GM21723 (cell line): ENCODE measurements at regions not wholly inside any gene's neighbourhood (a gene's known extent, or its start where the extent isn't known, plus 50 kb on each side); places are given as distances from the start of the nearest gene placed in this dataset.
A peak's percentile ranks its signal among the peaks of the same experiment; 100 is the strongest.

Experiments used
- ATAC-seq: cut with Tn5 transposase; IDR thresholded peaks from one replicate; pipeline ENCODE4 v1.9.1; 2021; ENCODE audit warnings: mild to moderate bottlenecking, moderate library complexity; ENCODE audit not compliant: unreplicated experiment

DNA sequence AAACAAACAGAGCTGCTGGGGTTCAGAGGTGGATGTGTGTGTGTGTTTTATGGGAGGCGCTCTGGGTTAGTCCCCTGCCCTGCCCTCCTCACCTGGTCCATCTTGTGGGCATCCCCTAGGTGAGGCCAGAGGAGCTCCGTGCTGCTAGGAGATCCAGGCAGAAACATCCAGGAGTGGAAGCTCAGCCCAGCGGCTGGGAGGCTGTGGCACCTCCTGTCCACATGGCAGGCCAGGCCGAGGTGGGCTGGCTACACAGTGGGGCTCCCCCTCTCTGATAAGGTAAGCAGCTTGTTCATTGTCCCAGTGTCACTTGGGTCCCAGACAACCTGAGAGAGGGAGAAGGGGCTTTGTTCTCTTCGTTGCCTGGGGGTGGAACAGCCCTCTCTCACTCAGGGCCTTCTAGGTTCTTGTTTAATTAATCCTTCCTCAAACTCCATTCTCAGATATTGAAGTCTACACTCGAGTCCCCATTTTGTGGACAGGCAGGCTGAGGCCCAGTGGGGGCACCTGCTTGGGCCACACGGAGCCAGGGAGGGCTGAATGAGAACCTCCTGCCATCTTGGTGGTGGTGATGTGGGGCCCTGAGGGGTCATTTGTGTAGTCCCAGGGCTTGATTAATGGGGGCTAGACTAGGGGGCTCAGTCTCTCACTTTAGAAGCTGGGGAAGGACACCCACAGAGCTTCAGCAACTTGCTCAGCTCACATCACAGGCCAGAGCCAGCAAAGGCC lies 216.8 kb upstream of the GPR26 start:
- no peak for ATAC-seq

DNA sequence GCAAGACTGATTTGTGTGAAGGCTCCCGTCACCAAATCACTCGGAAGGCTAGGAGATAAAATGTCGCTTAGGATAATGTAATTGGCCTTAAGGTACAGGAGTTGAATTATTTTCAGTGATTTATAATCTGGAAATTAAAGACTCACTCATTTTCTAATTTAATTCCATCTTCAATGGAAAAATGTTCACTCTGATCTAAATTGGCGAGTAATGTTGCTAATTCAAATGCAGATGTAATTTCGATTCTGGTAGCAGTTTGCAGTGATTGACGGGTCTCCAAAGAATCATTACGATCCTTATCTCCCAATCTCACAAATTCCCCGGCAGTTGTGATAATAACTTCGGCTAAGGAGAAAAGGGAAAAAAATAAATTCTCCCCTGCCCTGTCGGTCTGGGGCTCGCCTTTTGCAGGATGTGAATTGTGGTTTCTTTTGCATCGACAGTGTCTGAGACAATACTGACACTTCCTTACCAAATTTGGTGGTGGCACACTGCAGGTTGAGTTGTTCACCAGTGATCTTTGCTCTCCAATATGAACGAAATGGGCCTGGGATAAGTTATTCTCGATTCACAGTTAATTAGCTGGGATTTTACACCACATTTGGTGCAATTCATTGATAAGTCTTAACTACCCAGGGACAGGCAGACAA lies 215.1 kb upstream of the GPR26 start:
- ATAC-seq: no peak

DNA sequence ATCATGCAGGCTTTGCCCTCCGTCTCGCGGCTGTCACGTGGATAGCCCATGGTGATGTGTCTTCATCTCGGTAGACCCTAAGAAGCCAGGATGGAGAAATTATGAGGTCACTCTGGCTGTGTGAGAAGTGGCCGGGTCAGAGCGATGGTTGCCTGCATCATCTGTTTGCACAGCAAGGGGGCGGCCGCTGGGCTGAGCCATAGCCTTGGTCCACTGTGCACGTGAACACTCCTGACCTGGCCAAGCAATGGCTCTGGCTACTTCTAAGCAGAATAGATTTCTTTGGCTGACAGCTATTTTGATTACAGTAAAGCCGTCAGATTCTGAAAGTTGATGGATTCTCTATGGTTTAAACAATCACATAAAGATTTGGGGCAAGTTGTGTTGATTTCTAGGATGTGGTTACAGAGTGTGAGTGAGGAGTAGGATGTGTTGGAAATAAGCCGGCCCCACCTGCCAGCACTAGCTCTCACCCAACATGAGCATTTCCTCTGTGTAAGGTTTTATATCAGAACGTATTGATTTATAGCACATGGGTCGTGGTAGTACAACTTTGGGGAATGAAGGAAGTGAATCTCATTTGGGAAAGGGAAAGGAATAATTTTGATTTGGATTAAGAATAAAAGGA lies 214.4 kb upstream of the GPR26 start:
- no peak for ATAC-seq

DNA sequence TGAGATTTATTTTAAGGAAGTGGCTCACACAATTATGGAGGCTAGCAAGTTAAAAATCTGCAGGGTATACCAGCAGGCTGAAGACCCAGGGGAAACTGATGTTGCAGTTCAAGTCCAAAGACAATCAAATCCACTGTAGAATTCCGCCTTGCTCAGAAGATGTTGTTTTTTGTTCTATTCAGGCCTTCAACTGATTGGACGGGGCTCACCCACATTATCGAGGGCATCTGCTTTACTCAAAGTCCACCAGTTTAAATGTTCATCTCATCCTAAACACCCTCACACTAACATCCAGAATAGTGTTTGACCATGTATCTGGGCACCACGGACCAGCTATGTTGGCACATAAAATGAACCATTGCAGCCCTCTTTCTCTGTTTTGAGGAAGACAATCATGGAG lies 211.2 kb upstream of the GPR26 start:
- ATAC-seq: no peak

- no peak for ATAC-seq
These were observed 210.3 kb upstream of the GPR26 start for GRCh38 chr10:123455861-123456260.

DNA sequence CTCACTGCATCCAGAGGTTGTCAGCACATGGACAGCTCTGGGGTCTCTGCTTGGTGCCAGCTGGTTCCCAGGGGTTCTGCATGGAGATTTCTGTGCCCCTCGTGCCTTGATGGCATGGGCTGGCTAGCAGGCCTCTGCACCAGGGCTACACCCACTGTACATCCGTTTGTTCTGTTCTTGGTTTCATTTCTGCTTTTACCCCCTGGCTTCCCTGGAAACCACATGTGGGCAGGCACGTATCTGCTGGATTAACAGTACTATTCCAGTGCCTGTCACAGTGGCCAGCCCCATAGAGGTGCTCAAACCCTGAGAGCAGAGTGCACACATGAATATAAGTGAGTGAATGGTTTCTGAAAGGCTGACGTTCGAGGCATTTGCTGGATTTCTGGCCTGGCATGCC lies 207.2 kb upstream of the GPR26 start:
- ATAC-seq: peak; percentile 81

GRCh38 chr10:123459371-123460091 lies 206.6 kb upstream of the GPR26 start:
- ATAC-seq: no peak

DNA sequence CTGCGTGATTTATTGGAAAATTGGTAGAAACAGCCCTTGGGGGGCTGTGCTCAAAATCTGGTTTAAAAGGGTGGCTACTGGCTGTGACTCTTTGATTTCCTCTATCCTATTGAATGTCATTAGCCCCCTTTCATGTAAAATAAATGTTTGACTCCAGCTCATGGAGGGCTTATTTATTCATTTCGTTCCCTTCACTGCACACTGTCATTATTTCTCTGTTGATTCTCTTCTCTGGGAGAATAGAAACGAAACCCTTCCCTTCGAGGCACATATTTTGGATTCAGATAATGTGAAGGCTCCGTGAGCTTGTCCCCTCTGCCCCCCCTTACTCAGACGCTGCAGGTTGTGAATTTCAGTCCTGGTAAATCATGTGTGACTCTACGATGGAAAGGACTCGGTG lies 203.9 kb upstream of the GPR26 start:
- ATAC-seq: no peak

DNA sequence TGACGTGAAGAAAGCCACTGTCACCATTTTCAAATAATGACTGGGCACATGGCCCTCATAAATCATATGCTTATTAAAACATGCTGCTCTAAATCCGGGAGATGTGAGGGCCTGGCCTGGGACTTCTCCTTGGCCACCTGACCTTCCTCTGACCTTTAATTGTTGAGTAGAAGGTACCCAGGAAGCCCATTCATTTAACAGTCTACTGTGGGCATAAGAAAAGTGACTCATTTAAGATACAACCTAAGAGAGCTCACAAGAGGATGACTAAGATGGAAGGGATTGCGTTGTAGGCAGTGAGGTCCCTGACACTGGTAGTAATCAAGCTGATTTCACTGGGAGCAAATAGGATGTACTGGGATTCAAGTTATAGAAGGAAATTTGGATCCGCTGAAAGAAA lies 203.4 kb upstream of the GPR26 start:
- no peak for ATAC-seq

DNA sequence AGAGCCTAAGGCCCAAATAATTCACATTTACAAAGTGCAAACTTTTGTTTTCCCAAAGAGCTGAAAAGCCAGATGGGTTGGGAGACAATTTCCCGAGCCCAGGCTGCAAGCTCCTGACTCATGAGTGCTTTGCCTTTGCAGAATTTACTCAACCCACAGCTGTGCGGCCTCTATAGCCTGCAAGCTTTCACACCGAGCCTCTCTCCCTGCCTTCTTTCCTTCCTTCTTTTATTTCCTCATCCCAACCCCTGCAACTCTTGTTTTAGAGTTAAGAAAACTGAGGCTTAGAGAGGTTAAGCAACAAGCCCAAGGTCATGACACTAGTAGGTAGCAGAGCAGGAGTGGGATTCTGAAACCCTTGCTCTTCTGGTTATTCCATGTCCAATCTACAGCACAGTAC lies 203.0 kb upstream of the GPR26 start:
- ATAC-seq: no peak

GRCh38 chr10:123463698-123464097 lies 202.5 kb upstream of the GPR26 start:
- ATAC-seq: no peak

GRCh38 chr10:123464430-123465323 lies 201.5 kb upstream of the GPR26 start:
- ATAC-seq: no peak

DNA sequence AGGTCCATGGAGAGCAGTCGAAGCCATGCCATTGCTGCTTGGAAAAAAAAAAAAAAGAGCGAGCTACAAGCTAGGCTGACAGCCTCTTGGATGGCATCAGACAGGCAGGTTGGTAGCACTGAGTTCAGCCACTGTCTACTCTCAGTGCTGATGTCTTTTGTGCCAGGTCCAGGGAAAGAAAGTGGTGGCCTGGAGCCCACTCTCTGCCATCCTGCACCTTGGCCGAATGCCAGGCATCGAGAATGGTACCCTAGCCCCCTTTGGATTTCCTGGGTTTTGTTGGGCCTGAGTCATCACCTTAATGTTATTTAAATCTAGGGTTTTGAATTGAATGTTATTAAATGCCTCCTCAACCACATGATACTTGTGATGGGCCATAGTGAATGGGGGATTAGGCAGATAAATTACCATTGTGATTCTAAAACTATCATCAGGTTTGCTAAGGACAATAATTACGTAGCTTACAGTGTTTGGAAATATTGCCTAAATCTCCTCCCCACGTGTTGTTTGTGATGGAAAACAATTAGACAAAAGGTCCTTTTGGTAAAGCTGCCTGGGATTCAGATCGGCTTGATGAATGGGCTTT lies 195.7 kb upstream of the GPR26 start:
- ATAC-seq: no peak

GRCh38 chr10:123471811-123472210 lies 194.3 kb upstream of the GPR26 start:
- ATAC-seq: no peak

DNA sequence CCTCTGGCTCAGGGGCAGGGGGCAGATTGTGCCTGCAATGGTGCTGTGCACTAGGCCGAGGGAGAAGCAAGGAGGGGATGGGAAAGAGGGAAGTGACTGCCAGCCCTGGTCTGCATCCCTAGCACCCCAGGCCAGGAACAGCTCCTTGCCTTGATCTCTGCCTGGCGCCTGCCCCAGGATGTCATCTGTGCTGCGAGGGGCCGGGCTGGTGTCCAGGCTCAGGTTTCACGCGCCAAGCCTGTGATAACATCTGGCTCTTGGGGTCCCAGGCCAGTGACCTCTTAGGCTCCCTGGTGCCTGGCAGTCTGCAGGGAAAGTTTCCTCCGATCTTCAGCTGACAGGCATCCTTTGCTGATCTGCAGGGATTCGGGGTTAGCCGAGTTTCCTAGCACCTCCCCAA lies 193.5 kb upstream of the GPR26 start:
- ATAC-seq: no peak

DNA sequence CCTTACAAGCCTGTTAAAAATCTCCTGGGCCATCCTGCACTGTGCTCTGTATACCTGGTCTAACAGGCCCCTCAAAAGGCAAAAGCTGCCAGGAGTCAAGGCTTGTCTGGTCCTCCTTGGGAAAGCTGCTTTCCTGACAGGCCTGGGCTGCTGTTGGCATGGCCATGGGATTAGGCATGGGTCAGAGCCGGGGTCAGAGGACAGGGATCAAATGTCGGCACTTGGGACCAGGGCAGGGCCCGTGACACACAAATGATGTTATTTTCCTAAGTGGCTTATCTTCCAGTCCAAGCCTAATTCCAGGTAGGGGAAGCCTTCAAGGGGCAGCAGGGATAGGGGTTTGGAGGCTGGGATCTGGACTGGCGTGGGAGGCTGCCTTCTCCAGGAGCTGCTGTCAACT lies 191.5 kb upstream of the GPR26 start:
- no peak for ATAC-seq

DNA sequence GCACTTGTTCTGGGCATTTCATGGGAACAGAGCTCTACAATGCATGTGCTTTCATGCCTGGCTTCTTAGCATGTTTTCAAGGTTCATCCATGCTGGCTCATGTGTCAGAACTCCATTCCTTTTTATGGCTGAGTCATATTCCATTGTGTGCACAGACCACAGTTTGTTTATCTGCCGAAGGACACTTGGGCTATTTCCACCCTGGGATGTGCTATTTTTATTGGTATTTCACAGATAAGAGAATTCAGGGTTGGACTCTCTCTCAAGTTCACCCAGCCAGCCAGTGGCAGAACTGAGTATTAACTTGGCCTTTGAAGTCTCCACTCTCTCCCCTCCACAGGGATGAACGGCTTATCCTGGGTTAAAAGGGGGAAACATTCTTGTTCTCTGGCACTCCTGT lies 190.7 kb upstream of the GPR26 start:
- ATAC-seq: no peak

DNA sequence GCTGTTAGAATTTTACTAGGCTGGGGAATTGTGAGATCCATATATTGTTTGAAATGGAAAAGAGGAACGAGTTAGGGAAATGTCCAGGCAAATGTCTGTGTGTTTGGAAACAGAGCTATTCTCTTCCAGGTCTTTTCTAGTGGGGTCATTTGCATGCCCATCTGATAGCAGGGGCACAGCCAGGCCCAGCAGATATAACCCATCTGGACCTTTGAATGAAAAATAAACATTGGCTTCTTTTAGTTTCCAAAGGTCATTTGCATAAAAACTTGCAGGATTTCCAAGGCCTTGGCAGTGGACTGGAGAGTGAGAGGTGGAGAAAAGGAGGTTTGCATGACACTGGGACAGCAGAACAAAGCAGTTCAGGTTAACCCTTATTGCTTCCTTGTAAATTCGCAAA lies 188.0 kb upstream of the GPR26 start:
- ATAC-seq: no peak

GRCh38 chr10:123479640-123480039 lies 186.5 kb upstream of the GPR26 start:
- no peak for ATAC-seq

DNA sequence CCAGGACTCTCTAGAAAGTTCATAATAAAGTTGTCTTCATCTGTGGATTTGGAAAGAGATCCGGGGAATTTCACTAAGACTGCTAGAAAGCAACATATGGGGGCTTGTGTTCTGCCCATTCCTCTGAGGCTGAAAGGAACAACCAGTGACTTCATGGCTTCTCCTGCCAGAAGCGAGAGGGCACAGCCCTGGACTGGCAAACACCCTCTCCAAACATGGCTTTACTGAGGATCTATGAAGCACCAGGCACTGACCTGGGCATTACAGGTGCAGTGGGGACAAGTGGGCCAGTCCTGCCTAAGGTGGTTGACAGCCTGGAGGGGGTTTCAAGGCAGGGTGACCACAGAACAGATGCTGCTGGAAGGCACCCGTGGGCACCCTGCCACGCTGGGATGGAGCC lies 185.8 kb upstream of the GPR26 start:
- ATAC-seq: no peak
